HFFc6 (cell line): ENCODE measurements at regions not wholly inside any gene's neighbourhood (a gene's known extent, or its start where the extent isn't known, plus 50 kb on each side); places are given as distances from the start of the nearest gene placed in this dataset.
"Not testable (repeated sequence)": the region's sequence is repeated elsewhere in the genome, so short reads cannot be mapped to it uniquely, and the experiment has no call there.

Experiments used
- DNase-seq: peaks from one replicate; pipeline ENCODE4 v3.0.0-alpha.2; 2018
- H3K27ac Mint-ChIP-seq: 2 replicates; pipeline ENCODE4 v1.8.0; 2020; ENCODE audit warnings: mild to moderate bottlenecking, mixed read lengths
- H3K27me3 Mint-ChIP-seq: 2 replicates; pipeline ENCODE4 v1.8.0; 2021; ENCODE audit warnings: mild to moderate bottlenecking, moderate library complexity, mixed read lengths; ENCODE audit not compliant: insufficient read depth
- H3K36me3 Mint-ChIP-seq: 2 replicates; pipeline ENCODE4 v1.8.0; 2021; ENCODE audit warnings: low read depth, mixed read lengths
- H3K4me1 Mint-ChIP-seq: 2 replicates; pipeline ENCODE4 v1.8.0; 2020; ENCODE audit warnings: low read depth, mixed read lengths
- H3K4me3 Mint-ChIP-seq: 2 replicates; pipeline ENCODE4 v1.8.0; 2020; ENCODE audit warnings: mild to moderate bottlenecking, moderate library complexity, mixed read lengths
- H3K9me3 Mint-ChIP-seq: 2 replicates; pipeline ENCODE4 v1.8.0; 2020; ENCODE audit warnings: mild to moderate bottlenecking, mixed read lengths
- CTCF ChIP-seq: fragments of 200-600 bp; sonication (generic); IDR thresholded peaks from 2 replicates; pipeline ENCODE4 v1.5.0; 2021; ENCODE audit warnings: antibody characterized with exemption, mild to moderate bottlenecking

- not testable (repeated sequence) for H3K27ac Mint-ChIP-seq, H3K4me1 Mint-ChIP-seq, DNase-seq, H3K4me3 Mint-ChIP-seq, H3K36me3 Mint-ChIP-seq, H3K27me3 Mint-ChIP-seq, H3K9me3 Mint-ChIP-seq
Measured at GRCh38 chr9:42239445-42240260, 56.2 kb downstream of the SPATA31A6 start.

- H3K36me3 Mint-ChIP-seq, DNase-seq: not testable (repeated sequence)
Measured at GRCh38 chr9:42240261-42240579, 56.8 kb downstream of the SPATA31A6 start.

GRCh38 chr9:42243211-42243610, 59.8 kb downstream of the SPATA31A6 start:
- H3K36me3 Mint-ChIP-seq, H3K27ac Mint-ChIP-seq, H3K4me3 Mint-ChIP-seq, DNase-seq, H3K9me3 Mint-ChIP-seq, H3K4me1 Mint-ChIP-seq, H3K27me3 Mint-ChIP-seq: not testable (repeated sequence)

More at GRCh38 chr9:42240261-42240579, 56.8 kb downstream of the SPATA31A6 start:
- H3K9me3 Mint-ChIP-seq, H3K27me3 Mint-ChIP-seq, H3K4me3 Mint-ChIP-seq, H3K4me1 Mint-ChIP-seq, H3K27ac Mint-ChIP-seq: not testable (repeated sequence)

GRCh38 chr9:42243822-42244221, 60.4 kb downstream of the SPATA31A6 start:
- not testable (repeated sequence) for H3K9me3 Mint-ChIP-seq, H3K27me3 Mint-ChIP-seq, H3K4me1 Mint-ChIP-seq, H3K27ac Mint-ChIP-seq, H3K36me3 Mint-ChIP-seq, DNase-seq, H3K4me3 Mint-ChIP-seq

- not testable (repeated sequence) for H3K36me3 Mint-ChIP-seq, H3K27ac Mint-ChIP-seq, DNase-seq, H3K4me3 Mint-ChIP-seq, H3K4me1 Mint-ChIP-seq, H3K27me3 Mint-ChIP-seq
- H3K9me3 Mint-ChIP-seq, result peaks cover 16% of the 10 kb centered on the region
Measured at GRCh38 chr9:42268729-42269128, 85.3 kb downstream of the SPATA31A6 start.

GRCh38 chr9:42269171-42269570, 85.7 kb downstream of the SPATA31A6 start:
- H3K9me3 Mint-ChIP-seq, result peaks cover 12% of the 10 kb centered on the region
- H3K36me3 Mint-ChIP-seq, H3K27ac Mint-ChIP-seq, DNase-seq, H3K4me3 Mint-ChIP-seq, H3K4me1 Mint-ChIP-seq, H3K27me3 Mint-ChIP-seq: not testable (repeated sequence)

- not testable (repeated sequence) for H3K27me3 Mint-ChIP-seq, H3K4me3 Mint-ChIP-seq, H3K9me3 Mint-ChIP-seq, DNase-seq, H3K4me1 Mint-ChIP-seq, H3K27ac Mint-ChIP-seq, H3K36me3 Mint-ChIP-seq
Measured at GRCh38 chr9:42273191-42273590, 89.7 kb downstream of the SPATA31A6 start.

- no peaks in the 10 kb centered on the region for H3K4me1 Mint-ChIP-seq
- no peak overlapping the region for H3K4me3 Mint-ChIP-seq
- H3K36me3 Mint-ChIP-seq, result no peaks in the 10 kb centered on the region
- H3K9me3 Mint-ChIP-seq, result peaks cover 4% of the 10 kb centered on the region
- no peak overlapping the region for H3K27ac Mint-ChIP-seq
- DNase-seq, result no peak
- TF ChIP-seq CTCF, result no peak
- no peaks in the 10 kb centered on the region for H3K27me3 Mint-ChIP-seq
Measured at GRCh38 chr9:42275141-42275540, 91.7 kb downstream of the SPATA31A6 start.

- peaks cover 38% of the 10 kb centered on the region for H3K9me3 Mint-ChIP-seq
- not testable (repeated sequence) for H3K27me3 Mint-ChIP-seq, H3K4me1 Mint-ChIP-seq, H3K36me3 Mint-ChIP-seq, DNase-seq, H3K27ac Mint-ChIP-seq, H3K4me3 Mint-ChIP-seq
Measured at GRCh38 chr9:42282531-42283178, 99.2 kb downstream of the SPATA31A6 start.

GRCh38 chr9:42283179-42283543, 99.7 kb downstream of the SPATA31A6 start:
- DNase-seq, H3K4me1 Mint-ChIP-seq, H3K27ac Mint-ChIP-seq: not testable (repeated sequence)

GRCh38 chr9:42286145-42286845, 102.8 kb downstream of the SPATA31A6 start:
- not testable (repeated sequence) for H3K36me3 Mint-ChIP-seq, H3K27me3 Mint-ChIP-seq

More at GRCh38 chr9:42283179-42283543, 99.7 kb downstream of the SPATA31A6 start:
- not testable (repeated sequence) for H3K36me3 Mint-ChIP-seq, H3K27me3 Mint-ChIP-seq, H3K4me3 Mint-ChIP-seq
- H3K9me3 Mint-ChIP-seq, result peaks cover 39% of the 10 kb centered on the region

GRCh38 chr9:42288002-42288864, 104.8 kb downstream of the SPATA31A6 start:
- not testable (repeated sequence) for H3K27ac Mint-ChIP-seq, H3K4me3 Mint-ChIP-seq, H3K36me3 Mint-ChIP-seq, DNase-seq, H3K27me3 Mint-ChIP-seq, H3K4me1 Mint-ChIP-seq
- peaks cover 16% of the 10 kb centered on the region for H3K9me3 Mint-ChIP-seq

More at GRCh38 chr9:42286145-42286845, 102.8 kb downstream of the SPATA31A6 start:
- H3K4me3 Mint-ChIP-seq, H3K4me1 Mint-ChIP-seq, H3K27ac Mint-ChIP-seq, DNase-seq: not testable (repeated sequence)
- peaks cover 30% of the 10 kb centered on the region for H3K9me3 Mint-ChIP-seq
